NCI-H1105 (cell line): ENCODE measurements at regions not wholly inside any gene's neighbourhood (a gene's known extent, or its start where the extent isn't known, plus 50 kb on each side); places are given as distances from the start of the nearest gene placed in this dataset.
A peak's percentile ranks its signal among the peaks of the same experiment; 100 is the strongest.

ENCODE experiments used
- DNase-seq: peaks from one replicate; lab custom pipeline; 2025; lab: John Stamatoyannopoulos, UW

- DNase-seq = no peak
These were observed 461.9 kb upstream of the KLF4 start for GRCh38 chr9:107951511-107951910.

DNA sequence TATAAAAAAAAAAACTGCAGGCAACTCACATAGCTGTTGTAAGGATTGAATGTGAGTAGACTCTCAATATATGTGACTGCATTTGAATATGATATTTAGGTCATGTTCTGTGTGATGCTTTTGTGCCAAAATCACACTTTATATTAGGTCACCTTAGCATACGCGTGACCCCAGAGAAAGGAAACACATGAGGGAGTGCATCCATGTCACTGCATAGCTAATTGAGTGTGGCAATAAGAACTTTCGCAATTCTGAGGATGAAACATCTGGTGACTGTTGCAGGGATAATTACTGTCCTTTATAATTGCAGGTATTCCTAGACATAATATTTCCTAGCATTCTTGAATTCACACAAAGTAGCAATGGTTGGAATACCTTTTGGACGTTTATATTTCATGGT, 459.5 kb upstream of the KLF4 start:
- no peak for DNase-seq

DNA sequence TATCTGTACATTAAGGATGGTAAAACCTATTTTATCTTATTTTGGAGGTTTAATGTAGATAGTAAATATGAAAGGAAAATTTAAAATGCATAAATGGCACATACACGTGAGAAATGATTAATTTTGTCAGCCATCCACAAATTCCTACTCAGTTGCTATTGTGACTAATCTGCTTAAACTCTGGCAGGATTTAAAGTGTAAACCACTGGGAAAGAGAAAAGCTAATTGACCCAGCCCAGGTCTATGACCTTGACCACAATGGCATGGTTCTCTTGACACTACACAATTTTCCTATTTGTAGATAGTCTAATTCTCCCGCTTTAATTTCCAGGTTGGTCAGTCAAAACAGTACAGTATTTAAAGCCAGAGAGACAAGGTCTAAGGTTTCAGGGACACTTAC, 459.0 kb upstream of the KLF4 start:
- no peak for DNase-seq

DNA sequence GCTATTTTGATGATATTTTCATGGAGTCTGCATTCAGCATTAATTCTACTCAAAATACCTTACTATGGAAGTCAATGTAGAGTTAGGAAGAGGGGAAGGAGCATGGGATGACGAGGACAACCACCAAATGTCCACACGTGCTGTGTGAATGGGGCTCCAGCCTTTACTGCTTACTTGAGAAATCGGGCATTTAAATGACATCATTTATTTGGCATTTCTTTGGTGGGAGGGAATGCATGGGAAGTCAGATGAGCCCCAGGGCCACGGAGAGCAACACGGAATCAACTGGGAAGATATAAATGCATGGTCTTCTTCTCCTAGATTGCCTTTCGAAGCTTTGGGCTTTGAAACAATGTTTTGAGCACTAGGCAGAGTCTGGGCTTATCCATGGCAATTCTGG, 458.5 kb upstream of the KLF4 start:
- no peak for DNase-seq

DNA sequence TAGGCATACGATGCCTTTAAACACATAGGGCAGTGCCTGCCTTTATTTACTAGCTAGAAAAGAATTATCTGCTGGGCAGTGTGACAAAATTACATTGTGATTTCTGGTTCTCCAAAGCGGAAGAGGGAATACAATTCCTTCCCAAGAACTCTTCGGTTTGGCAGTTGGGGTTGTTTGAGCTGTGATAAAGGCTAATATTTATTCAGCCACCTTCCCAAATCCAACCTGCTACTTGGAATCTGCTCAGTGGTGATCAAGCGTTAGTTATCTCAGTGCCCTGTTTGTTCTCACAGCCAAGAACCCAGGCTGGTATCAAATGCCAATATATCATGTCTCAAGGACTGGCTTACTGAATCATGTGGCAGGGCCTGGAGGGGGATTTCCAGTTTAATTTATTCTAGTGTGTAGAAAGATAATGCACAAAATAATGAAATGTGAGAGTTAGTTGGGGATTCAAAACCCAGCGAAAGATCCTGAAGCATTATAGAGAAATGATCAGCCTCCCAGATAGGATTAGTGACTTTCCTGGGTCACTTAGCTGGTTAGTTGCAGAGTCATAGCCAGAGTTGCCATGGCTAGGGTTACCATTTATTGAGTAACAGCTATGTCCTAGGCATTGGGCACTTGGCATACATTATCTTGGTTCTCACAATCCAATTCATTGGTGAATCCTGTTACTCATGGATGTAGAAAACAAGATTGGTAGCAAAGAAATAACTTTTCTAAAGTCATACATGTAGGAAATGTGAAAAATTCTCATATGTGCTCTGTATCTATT, 457.0 kb upstream of the KLF4 start:
- no peak for DNase-seq

DNA sequence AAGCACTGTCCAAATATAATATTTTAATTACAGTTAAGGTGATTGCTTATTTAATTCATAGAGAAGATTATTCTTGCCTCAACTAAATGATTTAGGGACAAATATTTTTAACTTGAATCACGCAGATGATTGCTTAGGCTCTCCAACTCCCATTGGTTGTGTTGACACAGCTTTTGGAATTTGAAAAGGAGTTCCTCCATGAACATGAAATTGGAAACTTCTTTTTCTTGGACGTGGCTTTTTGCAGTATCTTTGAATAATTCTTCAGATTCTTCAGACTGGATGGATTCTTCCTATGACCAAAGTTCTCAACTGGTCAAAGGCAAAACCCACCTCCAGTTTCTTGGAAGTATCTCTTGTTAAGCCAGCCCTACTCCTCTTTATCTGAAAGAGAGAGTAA, 456.4 kb upstream of the KLF4 start:
- DNase-seq = no peak

DNA sequence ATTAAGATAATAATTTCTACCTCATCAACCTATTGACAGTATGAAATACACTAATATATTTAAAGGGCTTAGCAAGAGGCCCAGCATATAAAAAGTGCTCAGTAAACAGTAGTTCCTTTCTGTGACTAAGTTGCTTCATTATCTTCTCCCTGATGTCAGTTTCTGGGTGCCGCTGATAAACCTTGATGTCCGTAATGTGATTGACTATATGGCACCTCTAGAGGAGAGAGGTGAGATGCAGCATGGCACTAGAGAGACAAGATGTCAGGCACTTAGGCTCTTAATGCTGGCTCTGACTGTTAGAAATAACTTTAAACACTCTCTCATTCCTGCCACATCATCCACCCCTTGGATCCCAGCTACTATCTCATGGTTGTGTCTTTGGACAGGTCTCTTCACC, 455.9 kb upstream of the KLF4 start:
- no peak for DNase-seq

GRCh38 chr9:107944387-107944786, 454.8 kb upstream of the KLF4 start:
- no peak for DNase-seq

- no peak for DNase-seq
These were observed 454.3 kb upstream of the KLF4 start for GRCh38 chr9:107943901-107944300.

- DNase-seq = no peak
These were observed 453.3 kb upstream of the KLF4 start for GRCh38 chr9:107942856-107943255.

DNA sequence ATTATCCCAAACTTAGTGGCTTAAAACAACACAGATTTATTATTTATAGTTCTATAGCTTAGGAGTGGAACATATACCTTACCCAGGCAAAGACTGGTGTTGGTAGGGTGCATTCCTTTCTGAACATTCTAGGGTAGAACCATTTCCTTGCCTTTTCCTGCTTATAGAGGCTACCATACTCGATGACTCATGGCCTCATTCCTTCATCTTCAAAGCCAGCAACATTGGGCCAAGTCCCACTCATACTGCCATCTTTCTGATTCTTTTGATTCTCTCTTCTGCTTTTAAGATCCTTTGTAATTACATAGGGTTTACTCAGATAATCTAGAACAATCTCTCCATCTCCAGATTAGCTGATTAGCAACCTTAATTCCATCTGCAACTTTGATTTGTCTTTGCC, 452.7 kb upstream of the KLF4 start:
- DNase-seq = no peak

DNA sequence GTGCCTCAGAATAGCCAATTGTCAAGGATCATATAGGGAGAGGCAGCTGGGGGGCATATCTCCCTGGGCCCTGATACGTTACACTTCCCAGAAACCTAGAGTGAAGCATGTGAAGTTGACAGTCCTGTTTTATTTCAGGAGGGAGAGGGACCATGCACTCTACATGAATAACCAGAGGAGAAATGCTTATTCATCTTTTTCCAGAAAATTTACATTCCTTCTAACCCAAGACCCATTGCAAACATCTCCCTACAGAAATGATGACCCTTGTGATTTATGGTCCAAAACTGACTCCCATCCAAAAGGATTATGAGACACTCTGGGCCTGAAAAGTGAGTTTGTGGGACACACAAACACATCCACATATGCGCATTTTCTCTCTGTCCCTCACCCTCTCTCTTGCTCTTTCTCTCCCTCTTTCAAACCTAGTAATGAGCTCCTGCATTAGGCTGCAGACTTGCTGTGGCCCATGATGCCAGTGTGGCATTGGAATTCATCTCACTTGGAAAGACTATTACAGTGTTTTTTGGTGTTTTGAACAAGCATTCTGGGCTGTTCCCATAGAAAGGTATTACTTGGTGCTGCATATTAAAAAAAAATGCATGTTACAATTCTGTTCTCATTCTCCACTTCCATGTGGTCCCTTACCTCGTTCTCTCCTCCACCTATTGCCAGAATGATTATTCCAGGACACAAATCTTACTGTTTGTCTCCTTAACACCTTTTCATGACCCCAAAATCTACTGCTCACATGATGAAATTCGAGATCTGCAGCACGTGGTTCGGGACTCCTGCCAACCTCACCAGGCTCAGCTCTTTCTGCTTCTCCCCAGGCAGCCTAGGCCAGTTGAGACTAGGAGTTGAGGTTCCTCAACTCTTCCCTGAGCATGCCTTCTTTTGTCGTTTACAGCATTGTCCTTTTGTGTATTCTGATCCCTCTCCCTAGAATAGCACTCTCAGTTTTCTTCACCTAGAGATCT, 451.3 kb upstream of the KLF4 start:
- no peak for DNase-seq

DNA sequence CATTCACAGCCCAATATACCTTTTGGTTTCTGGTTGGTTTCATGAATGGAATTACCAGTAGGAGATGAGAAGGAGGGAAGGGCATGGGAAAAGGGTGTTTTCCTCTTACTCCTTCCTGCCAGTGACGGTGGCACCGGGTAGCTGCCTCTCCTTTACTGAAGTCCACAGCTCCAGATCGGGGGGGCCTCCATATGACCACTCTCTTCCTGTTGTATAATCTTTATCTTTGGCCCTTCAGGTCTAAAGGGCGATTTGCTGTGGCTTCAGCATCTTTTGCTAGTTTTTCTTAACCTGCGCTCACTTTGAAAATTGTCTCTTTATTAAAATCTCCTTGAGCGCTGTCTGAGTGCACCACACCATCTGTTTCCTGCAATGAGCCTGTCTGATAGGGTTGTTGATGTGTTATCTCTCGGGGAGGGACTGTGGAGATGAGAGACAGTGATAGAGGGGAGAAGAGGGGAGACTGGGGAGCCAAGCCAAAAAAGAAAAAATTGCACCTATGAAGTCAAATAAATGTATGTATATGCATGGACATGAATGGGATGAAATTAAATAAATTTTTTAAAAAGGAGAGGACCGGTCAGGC, 449.3 kb upstream of the KLF4 start:
- DNase-seq = no peak

DNA sequence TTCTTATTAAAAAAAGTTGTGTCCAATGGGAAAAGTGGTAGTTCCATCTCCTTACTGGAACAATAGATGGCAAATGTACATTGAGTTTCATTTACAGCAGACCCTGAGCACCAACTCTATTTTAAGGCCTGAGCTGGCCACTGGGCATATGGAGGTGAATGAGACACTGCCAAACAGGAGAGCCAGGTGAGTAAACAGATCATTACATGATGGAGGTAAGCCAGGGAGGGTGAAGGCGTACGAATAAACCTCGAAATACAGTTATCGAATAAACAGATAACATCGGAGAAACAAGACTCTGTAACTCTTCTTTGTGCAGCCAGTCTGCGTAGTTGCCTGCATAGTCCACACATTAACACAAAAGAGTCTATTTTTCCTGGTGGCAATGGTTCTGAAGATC, 446.4 kb upstream of the KLF4 start:
- DNase-seq = peak; percentile 42

DNA sequence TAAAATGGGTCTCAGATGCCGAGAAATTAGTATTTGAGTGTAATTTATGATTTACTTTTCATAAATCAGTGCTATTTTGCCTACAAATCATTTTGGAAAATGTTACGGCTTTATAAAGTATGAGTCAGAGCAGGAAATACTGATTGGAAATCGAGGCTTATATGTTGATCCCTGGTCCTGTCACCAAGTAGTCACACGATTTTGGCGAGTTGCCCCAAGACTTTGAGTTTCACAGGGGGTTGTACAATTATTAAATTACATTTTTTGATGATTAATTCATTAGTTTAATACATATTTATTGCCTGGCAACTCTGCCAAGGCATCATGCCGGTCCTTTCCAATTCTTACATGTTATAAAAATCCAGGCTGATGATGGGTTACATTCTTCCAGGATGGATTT, 443.9 kb upstream of the KLF4 start:
- no peak for DNase-seq

DNA sequence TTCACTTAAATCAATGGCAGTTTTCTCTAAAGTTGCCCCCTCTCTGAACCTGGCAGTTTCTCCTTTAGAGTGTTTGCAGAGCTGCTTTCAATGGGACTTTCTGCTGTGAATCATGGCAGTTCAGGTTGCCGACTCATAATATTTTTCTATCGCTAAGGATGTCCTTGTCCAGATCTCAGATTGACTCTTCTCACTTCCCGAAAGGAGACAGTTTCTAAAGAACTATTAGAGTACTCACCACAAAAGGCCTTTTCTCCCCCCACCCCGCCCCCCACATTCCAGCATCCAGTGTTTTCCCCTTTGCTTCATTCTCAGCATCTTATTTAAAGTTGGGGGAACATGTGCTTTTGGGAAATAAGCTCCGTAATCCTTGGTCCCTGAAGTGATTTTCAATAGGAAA, 443.5 kb upstream of the KLF4 start:
- no peak for DNase-seq

GRCh38 chr9:107932601-107933000, 443.0 kb upstream of the KLF4 start:
- no peak for DNase-seq

DNA sequence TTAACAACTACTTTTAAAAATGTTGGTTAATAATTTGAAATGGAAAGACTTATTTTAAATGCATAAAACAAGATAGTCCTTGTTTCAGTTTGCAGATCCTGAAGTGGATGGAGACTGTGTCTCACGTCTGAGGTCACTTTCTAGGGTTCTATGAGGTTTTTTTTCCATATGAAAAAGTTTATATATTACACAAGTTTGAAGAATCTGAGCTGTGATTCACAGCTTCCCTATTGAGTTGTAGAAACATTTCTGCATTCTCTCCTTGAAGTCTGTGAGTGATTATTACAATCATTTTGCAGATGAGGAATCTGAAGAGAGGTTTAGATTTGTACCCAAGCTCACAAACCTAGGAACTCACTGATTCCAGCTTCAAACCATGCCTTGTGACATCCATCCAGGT, 442.5 kb upstream of the KLF4 start:
- DNase-seq = no peak

DNA sequence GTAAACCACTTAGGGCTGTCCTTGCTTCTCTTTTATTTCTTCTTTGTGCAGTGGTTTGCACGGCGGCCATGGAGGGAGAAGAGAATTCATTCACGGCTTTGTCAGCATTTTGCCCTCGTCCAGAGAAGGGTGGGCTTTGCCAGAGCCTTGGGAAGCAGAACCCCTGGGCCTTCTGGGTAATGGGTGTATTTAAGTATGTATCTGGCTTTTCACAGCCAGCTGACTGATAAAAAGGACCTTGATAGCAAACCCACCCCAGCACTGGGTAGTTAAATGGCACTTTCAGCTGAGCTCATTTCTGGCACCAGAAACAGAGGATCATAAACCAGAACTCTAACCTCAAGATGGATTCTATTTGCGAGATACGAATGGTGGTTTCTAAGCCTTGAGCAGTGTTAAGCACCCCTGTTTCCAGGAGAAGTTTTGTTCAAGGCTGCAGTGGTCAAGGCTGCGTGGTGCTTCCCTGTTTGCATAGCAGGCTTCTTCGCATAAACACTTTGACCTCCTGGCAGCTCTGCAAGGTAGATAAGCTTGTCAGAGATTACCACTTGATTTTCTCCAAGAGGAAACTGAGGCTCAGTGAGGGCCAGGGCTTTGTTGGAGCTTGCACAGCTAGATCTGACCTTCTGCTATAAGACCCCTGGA, 441.6 kb upstream of the KLF4 start:
- DNase-seq = no peak

- peak; percentile 12 for DNase-seq
These were observed 439.9 kb upstream of the KLF4 start for GRCh38 chr9:107929443-107929842.

GRCh38 chr9:107928701-107929371, 439.3 kb upstream of the KLF4 start:
- DNase-seq = no peak

DNA sequence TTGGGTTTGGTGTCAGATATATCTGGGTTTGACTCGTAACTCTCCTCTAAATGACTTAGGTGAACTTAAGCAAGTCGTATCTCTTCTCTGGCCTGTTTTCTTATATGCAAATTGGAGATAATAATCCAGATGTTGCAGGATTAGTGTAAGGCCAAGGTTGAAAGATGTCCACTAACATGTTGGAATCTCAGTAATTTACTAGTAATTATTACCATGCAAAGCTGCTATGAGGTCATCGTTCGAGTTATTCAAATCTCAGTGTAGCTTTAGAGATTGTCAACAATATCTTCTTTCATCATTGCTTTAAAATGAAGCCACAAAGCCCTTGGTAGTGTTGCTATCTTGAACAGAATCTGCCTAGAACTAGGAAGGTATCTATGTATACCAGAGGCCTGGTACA, 437.7 kb upstream of the KLF4 start:
- DNase-seq = no peak
